Keratinocyte (primary cell): ENCODE measurements at regions not wholly inside any gene's neighbourhood (a gene's known extent, or its start where the extent isn't known, plus 50 kb on each side); places are given as distances from the start of the nearest gene placed in this dataset.

Experiments
- CTCF ChIP-seq, 3 experiments: IDR thresholded peaks in 1 of 3; conservative IDR thresholded peaks in 1 of 3; optimal IDR thresholded peaks in 1 of 3; 2 replicates in 2 of 3; 3 replicates in 1 of 3; pipeline versions ENCODE3 to v1.5.1; 2011; ENCODE audit warnings: low read length in 3 of 3, mild to moderate bottlenecking in 3 of 3, moderate library complexity in 2 of 3, control low read depth in 1 of 3, inconsistent platforms in 1 of 3; ENCODE audit not compliant: insufficient read depth in 2 of 3; ENCODE audit errors: extremely low read depth in 1 of 3
- EZH2 ChIP-seq: IDR thresholded peaks from one replicate; pipeline ENCODE4 v1.6.1; 2012; ENCODE audit warnings: inconsistent platforms, mild to moderate bottlenecking, low read length, moderate library complexity

GRCh38 chr2:71784734-71785511 is 331.6 kb downstream of the DYSF start:
- TF ChIP-seq CTCF (optimal IDR thresholded peaks at IDR 0.05 in 1 of 3, IDR thresholded peaks at IDR 0.05 in 1 of 3, conservative IDR thresholded peaks at IDR 0.05 in 1 of 3; ENCODE audit: extremely low read depth in 1 of 3, insufficient read depth in 2 of 3, low read length in 3 of 3): no peak
- no peak for TF ChIP-seq EZH2
